ENCODE measurements at regions not wholly inside any gene's neighbourhood (a gene's known extent, or its start where the extent isn't known, plus 50 kb on each side); places are given as distances from the start of the nearest gene placed in this dataset.

- no peak for TF ChIP-seq CTCF (IDR thresholded peaks at IDR 0.05)
- no peak overlapping the region for H3K27ac ChIP-seq
- DNase-seq (ENCODE audit: low spot score) (no peak), ATAC-seq (ENCODE audit: insufficient number of reproducible peaks, low FRiP score, low read depth) (no peak)
- H3K36me3 ChIP-seq: no peaks in the 10 kb centered on the region
- no peak overlapping the region for H3K4me3 ChIP-seq
- no peaks in the 10 kb centered on the region for H3K9me3 ChIP-seq
- no peaks in the 10 kb centered on the region for H3K4me1 ChIP-seq (ENCODE audit: control insufficient read depth in 1 of 2, low read depth in 2 of 2)
- H3K27me3 ChIP-seq (replicated peaks; ENCODE audit: insufficient read depth): no peaks in the 10 kb centered on the region
These were observed 653.2 kb downstream of the DCDC2C start for GRCh38 chr2:4356541-4356940.

- Histone ChIP-seq H3K27ac (no peak overlapping the region), H3K4me3 (no peak overlapping the region)
- no peak for ATAC-seq (ENCODE audit: insufficient number of reproducible peaks, low FRiP score, low read depth)
These were observed 653.7 kb downstream of the DCDC2C start for GRCh38 chr2:4357121-4357520.

GRCh38 chr2:4358837-4359236 lies 655.5 kb downstream of the DCDC2C start:
- Histone ChIP-seq H3K27ac (no peak overlapping the region), H3K9me3 (no peaks in the 10 kb centered on the region), H3K36me3 (no peaks in the 10 kb centered on the region), H3K4me3 (no peak overlapping the region), H3K4me1 (ENCODE audit: control insufficient read depth in 1 of 2, low read depth in 2 of 2) (no peaks in the 10 kb centered on the region), H3K27me3 (replicated peaks; ENCODE audit: insufficient read depth) (no peaks in the 10 kb centered on the region)
- DNase-seq (ENCODE audit: low spot score): no peak
- TF ChIP-seq CTCF (IDR thresholded peaks at IDR 0.05): no peak
- no peak for ATAC-seq (ENCODE audit: insufficient number of reproducible peaks, low FRiP score, low read depth)

More at GRCh38 chr2:4357121-4357520, 653.7 kb downstream of the DCDC2C start:
- DNase-seq (ENCODE audit: low spot score): no peak
- Histone ChIP-seq H3K36me3 (no peaks in the 10 kb centered on the region), H3K4me1 (ENCODE audit: control insufficient read depth in 1 of 2, low read depth in 2 of 2) (no peaks in the 10 kb centered on the region), H3K9me3 (no peaks in the 10 kb centered on the region), H3K27me3 (replicated peaks; ENCODE audit: insufficient read depth) (no peaks in the 10 kb centered on the region)
- TF ChIP-seq CTCF (IDR thresholded peaks at IDR 0.05): no peak

GRCh38 chr2:4368907-4369306 lies 665.5 kb downstream of the DCDC2C start:
- H3K4me1 ChIP-seq (ENCODE audit: control insufficient read depth in 1 of 2, low read depth in 2 of 2): no peaks in the 10 kb centered on the region
- DNase-seq (ENCODE audit: low spot score) (no peak), ATAC-seq (ENCODE audit: insufficient number of reproducible peaks, low FRiP score, low read depth) (no peak)
- H3K27ac ChIP-seq: no peak overlapping the region
- no peak for TF ChIP-seq CTCF (IDR thresholded peaks at IDR 0.05)
- H3K36me3 ChIP-seq: no peaks in the 10 kb centered on the region
- no peak overlapping the region for H3K4me3 ChIP-seq
- no peaks in the 10 kb centered on the region for H3K9me3 ChIP-seq
- no peaks in the 10 kb centered on the region for H3K27me3 ChIP-seq (replicated peaks; ENCODE audit: insufficient read depth)

- Histone ChIP-seq H3K36me3 (no peaks in the 10 kb centered on the region), H3K27ac (no peak overlapping the region), H3K27me3 (replicated peaks; ENCODE audit: insufficient read depth) (no peaks in the 10 kb centered on the region), H3K9me3 (no peaks in the 10 kb centered on the region), H3K4me1 (ENCODE audit: control insufficient read depth in 1 of 2, low read depth in 2 of 2) (no peaks in the 10 kb centered on the region), H3K4me3 (no peak overlapping the region)
- DNase-seq (ENCODE audit: low spot score) (no peak), ATAC-seq (ENCODE audit: insufficient number of reproducible peaks, low FRiP score, low read depth) (no peak)
- no peak for TF ChIP-seq CTCF (IDR thresholded peaks at IDR 0.05)
These were observed 666.5 kb downstream of the DCDC2C start for GRCh38 chr2:4369826-4370419.

Data from thoracic aorta (tissue), 2 donors.